Activated CD8-positive, alpha-beta T cell treated with anti-CD3 and anti-CD28 coated beads for 36 hours (primary cell): ENCODE measurements at regions not wholly inside any gene's neighbourhood (a gene's known extent, or its start where the extent isn't known, plus 50 kb on each side); places are given as distances from the start of the nearest gene placed in this dataset.
A peak's percentile ranks its signal among the peaks of the same experiment; 100 is the strongest.

Experiments used
- ATAC-seq: fragments of 200-7000 bp; cut with Tn5 transposase; one replicate; pipeline ENCODE4 v1.10.0; 2021; ENCODE audit warnings: mild to moderate bottlenecking, moderate library complexity
- CTCF ChIA-PET: fragments of 350-600 bp; sonication (Branson Sonifier 250); formaldehyde crosslinking; loops from one replicate; lab custom pipeline; 2021; ENCODE audit warnings: antibody characterized with exemption; lab: Charles Lee
- POLR2A ChIA-PET: fragments of 350-600 bp; sonication (Branson Sonifier 250); formaldehyde crosslinking; loops from one replicate; lab custom pipeline; 2021; ENCODE audit warnings: antibody characterized with exemption; lab: Charles Lee
- DNase-seq: peaks from one replicate; pipeline ENCODE4 v3.0.0-alpha.2; 2020
- H3K27ac Mint-ChIP-seq: one replicate; pipeline ENCODE4 v1.8.0; 2021; ENCODE audit warnings: mild to moderate bottlenecking, mixed read lengths
- H3K27me3 Mint-ChIP-seq: one replicate; pipeline ENCODE4 v1.8.0; 2021; ENCODE audit warnings: mixed read lengths
- H3K36me3 Mint-ChIP-seq: one replicate; pipeline ENCODE4 v1.8.0; 2021; ENCODE audit warnings: low read depth, mixed read lengths
- H3K4me1 Mint-ChIP-seq: one replicate; pipeline ENCODE4 v1.8.0; 2021; ENCODE audit warnings: low read depth, mixed read lengths
- H3K4me3 Mint-ChIP-seq: one replicate; pipeline ENCODE4 v1.8.0; 2021; ENCODE audit warnings: mild to moderate bottlenecking, moderate library complexity, mixed read lengths
- H3K9me3 Mint-ChIP-seq: one replicate; pipeline ENCODE4 v1.8.0; 2021; ENCODE audit warnings: mixed read lengths
- CTCF ChIP-seq: fragments of 200-600 bp; IDR thresholded peaks from one replicate; pipeline ENCODE4 v1.8.0; 2022; ENCODE audit warnings: antibody characterized with exemption, mild to moderate bottlenecking
- intact Hi-C: fragments of 100-400 bp; cut with micrococcal nuclease; formaldehyde crosslinking; loops from one replicate; pipeline ENCODE4 v1.10.0; 2022

GRCh38 chr3:106277731-106278130, 408.9 kb upstream of the CBLB start:
- POLR2A ChIA-PET = no interaction called here

GRCh38 chr3:106281221-106281620, 412.4 kb upstream of the CBLB start:
- Mint-ChIP-seq H3K36me3 (no peaks in the 10 kb centered on the region), H3K9me3 (peaks cover 7% of the 10 kb centered on the region), H3K4me3 (no peak overlapping the region), H3K27ac (no peak overlapping the region), H3K4me1 (peaks cover 14% of the 10 kb centered on the region), H3K27me3 (no peaks in the 10 kb centered on the region)
- ChIA-PET POLR2A (no interaction called here), CTCF (interaction anchor here (1.3 kb wide), 1 partner anchor 15 kb away, joined by 3 read pairs; no protein-coding TSS in a partner anchor)
- TF ChIP-seq CTCF = no peak
- ATAC-seq (no peak), DNase-seq (no peak)
- intact Hi-C loops = no loop called here

More at GRCh38 chr3:106277731-106278130, 408.9 kb upstream of the CBLB start:
- H3K27me3 Mint-ChIP-seq = no peaks in the 10 kb centered on the region
- H3K4me1 Mint-ChIP-seq = peaks cover 25% of the 10 kb centered on the region
- DNase-seq (no peak), ATAC-seq (no peak)
- intact Hi-C loops = no loop called here
- CTCF ChIA-PET = interaction anchor here (0.6 kb wide), 1 partner anchor 680 kb away, joined by 3 read pairs; no protein-coding TSS in a partner anchor
- TF ChIP-seq CTCF = no peak
- H3K9me3 Mint-ChIP-seq = peaks cover 22% of the 10 kb centered on the region
- H3K4me3 Mint-ChIP-seq = no peak overlapping the region
- H3K27ac Mint-ChIP-seq = peak overlapping the region; percentile 55
- H3K36me3 Mint-ChIP-seq = peaks cover 10% of the 10 kb centered on the region

- Mint-ChIP-seq H3K4me3 (no peak overlapping the region), H3K9me3 (peaks cover 4% of the 10 kb centered on the region), H3K4me1 (no peaks in the 10 kb centered on the region), H3K27ac (no peak overlapping the region), H3K27me3 (no peaks in the 10 kb centered on the region), H3K36me3 (no peaks in the 10 kb centered on the region)
- no peak for TF ChIP-seq CTCF
- CTCF ChIA-PET = interaction anchor here (2.4 kb wide), 1 partner anchor 10 kb away, joined by 6 read pairs; no protein-coding TSS in a partner anchor
- ATAC-seq (no peak), DNase-seq (no peak)
- POLR2A ChIA-PET = interaction anchor here (0.7 kb wide), 1 partner anchor 230 kb away, joined by 3 read pairs; no protein-coding TSS in a partner anchor
- intact Hi-C loops = no loop called here
Observed at GRCh38 chr3:106282943-106283342, 414.1 kb upstream of the CBLB start.

- no peak for DNase-seq
- Mint-ChIP-seq H3K27ac (no peak overlapping the region), H3K4me1 (peaks cover 11% of the 10 kb centered on the region), H3K36me3 (no peaks in the 10 kb centered on the region), H3K27me3 (no peaks in the 10 kb centered on the region), H3K9me3 (peaks cover 4% of the 10 kb centered on the region), H3K4me3 (no peak overlapping the region)
- intact Hi-C loops = no loop called here
- ATAC-seq = no peak
- ChIA-PET CTCF (no interaction called here), POLR2A (no interaction called here)
- TF ChIP-seq CTCF = no peak
Observed at GRCh38 chr3:106288781-106289180, 420.0 kb upstream of the CBLB start.

- DNase-seq (no peak), ATAC-seq (no peak)
- POLR2A ChIA-PET = no interaction called here
- Mint-ChIP-seq H3K27me3 (no peaks in the 10 kb centered on the region), H3K36me3 (no peaks in the 10 kb centered on the region), H3K4me1 (peaks cover 11% of the 10 kb centered on the region), H3K9me3 (peaks cover 4% of the 10 kb centered on the region), H3K27ac (peak overlapping the region; percentile 50), H3K4me3 (no peak overlapping the region)
- CTCF ChIA-PET = no interaction called here
- TF ChIP-seq CTCF = no peak
- intact Hi-C loops = no loop called here
Observed at GRCh38 chr3:106290304-106290997, 421.6 kb upstream of the CBLB start.
